ENCODE measurements at regions not wholly inside any gene's neighbourhood (a gene's known extent, or its start where the extent isn't known, plus 50 kb on each side); places are given as distances from the start of the nearest gene placed in this dataset.
"Not testable (repeated sequence)": the region's sequence is repeated elsewhere in the genome, so short reads cannot be mapped to it uniquely, and the experiment has no call there.

DNA sequence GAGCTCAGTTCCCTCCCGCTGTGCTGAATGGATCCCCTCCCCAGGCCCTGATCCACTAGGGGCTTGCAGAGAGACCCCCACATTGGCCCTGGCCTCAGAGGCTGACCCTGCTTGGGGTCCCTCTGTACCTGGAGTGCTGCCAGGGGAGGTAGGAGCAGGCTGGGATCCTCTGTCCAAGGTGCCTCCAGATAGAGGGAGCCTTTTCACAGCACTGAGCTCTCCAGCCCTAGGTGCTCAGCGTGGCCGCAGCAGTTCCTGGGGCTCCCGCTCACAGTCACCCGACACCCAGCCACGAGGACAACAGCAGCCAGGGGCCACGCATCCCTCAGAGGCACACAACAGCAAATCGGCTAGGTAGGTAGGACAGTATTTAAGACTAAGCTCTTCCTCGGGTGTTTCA is 62.2 kb upstream of the IRX2 start:
- Mint-ChIP-seq H3K36me3 (ENCODE audit: low read depth) (no peaks in the 10 kb centered on the region), H3K27ac (no peak overlapping the region), H3K4me1 (ENCODE audit: low read depth) (no peaks in the 10 kb centered on the region), H3K4me3 (no peak overlapping the region), H3K27me3 (ENCODE audit: low read depth) (no peaks in the 10 kb centered on the region), H3K9me3 (no peaks in the 10 kb centered on the region)

DNA sequence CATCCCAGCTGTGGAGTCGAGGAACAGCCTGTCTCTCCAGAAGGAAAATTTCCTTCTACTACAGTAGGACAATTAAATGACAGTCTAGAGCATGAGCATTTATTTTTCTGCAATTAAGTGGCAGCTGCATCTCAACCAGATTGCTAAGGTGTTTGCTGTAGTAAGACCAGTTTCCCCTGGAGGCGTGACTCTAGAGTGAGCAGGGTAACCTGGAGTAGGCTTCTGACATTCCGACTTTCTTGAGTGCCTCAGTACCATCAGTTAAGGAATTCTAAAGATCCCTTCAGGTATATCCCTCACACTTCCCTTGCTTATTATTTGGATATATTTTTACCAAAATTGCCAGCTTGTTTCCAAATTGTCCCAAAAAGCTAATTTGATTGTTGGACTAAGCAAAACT is 59.2 kb upstream of the IRX2 start:
- Mint-ChIP-seq H3K4me3 (no peak overlapping the region), H3K27ac (no peak overlapping the region), H3K36me3 (ENCODE audit: low read depth) (no peaks in the 10 kb centered on the region), H3K27me3 (ENCODE audit: low read depth) (no peaks in the 10 kb centered on the region), H3K4me1 (ENCODE audit: low read depth) (no peaks in the 10 kb centered on the region), H3K9me3 (peaks cover 8% of the 10 kb centered on the region)

- not testable (repeated sequence) for H3K4me1 Mint-ChIP-seq (ENCODE audit: low read depth); H3K36me3 Mint-ChIP-seq (ENCODE audit: low read depth); H3K4me3 Mint-ChIP-seq
These were observed 55.8 kb upstream of the IRX2 start for GRCh38 chr5:2807244-2807643.

DNA sequence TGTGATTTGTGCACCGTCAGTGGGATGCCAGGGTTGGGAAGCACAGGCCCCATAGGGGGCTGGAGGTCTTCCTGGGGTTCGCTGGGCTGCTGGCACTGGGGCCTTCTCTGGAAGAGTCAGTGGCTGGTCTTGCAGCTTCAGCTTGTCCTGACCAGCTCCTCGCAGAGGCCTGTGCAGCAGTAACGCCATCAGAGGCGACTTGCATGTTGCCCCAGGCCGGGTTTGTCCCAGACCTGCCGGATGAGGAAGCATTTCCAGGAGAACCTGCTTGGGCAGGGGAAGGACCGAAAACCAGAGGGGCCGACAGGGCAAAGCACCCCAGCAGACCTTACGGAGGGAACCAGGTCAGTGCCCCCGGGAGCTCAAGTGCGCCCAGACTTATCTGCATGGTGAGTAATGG is 54.7 kb upstream of the IRX2 start:
- Mint-ChIP-seq H3K27me3 (ENCODE audit: low read depth) (no peaks in the 10 kb centered on the region), H3K36me3 (ENCODE audit: low read depth) (no peaks in the 10 kb centered on the region), H3K9me3 (peaks cover 8% of the 10 kb centered on the region), H3K4me3 (no peak overlapping the region), H3K4me1 (ENCODE audit: low read depth) (no peaks in the 10 kb centered on the region), H3K27ac (no peak overlapping the region)

More at GRCh38 chr5:2807244-2807643, 55.8 kb upstream of the IRX2 start:
- H3K9me3 Mint-ChIP-seq; H3K27me3 Mint-ChIP-seq (ENCODE audit: low read depth); H3K27ac Mint-ChIP-seq: not testable (repeated sequence)

- no peaks in the 10 kb centered on the region for H3K27me3 Mint-ChIP-seq (ENCODE audit: low read depth)
- H3K9me3 Mint-ChIP-seq, result peaks cover 8% of the 10 kb centered on the region
- no peak overlapping the region for H3K27ac Mint-ChIP-seq
- no peaks in the 10 kb centered on the region for H3K4me1 Mint-ChIP-seq (ENCODE audit: low read depth)
- H3K36me3 Mint-ChIP-seq (ENCODE audit: low read depth), result no peaks in the 10 kb centered on the region
- no peak overlapping the region for H3K4me3 Mint-ChIP-seq
These were observed 53.6 kb upstream of the IRX2 start for GRCh38 chr5:2805080-2805479.

- Mint-ChIP-seq H3K36me3 (ENCODE audit: low read depth) (no peaks in the 10 kb centered on the region), H3K4me1 (ENCODE audit: low read depth) (no peaks in the 10 kb centered on the region), H3K27ac (no peak overlapping the region), H3K4me3 (no peak overlapping the region), H3K9me3 (peaks cover 8% of the 10 kb centered on the region), H3K27me3 (ENCODE audit: low read depth) (no peaks in the 10 kb centered on the region)
These were observed 52.3 kb upstream of the IRX2 start for GRCh38 chr5:2803751-2804150.

DNA sequence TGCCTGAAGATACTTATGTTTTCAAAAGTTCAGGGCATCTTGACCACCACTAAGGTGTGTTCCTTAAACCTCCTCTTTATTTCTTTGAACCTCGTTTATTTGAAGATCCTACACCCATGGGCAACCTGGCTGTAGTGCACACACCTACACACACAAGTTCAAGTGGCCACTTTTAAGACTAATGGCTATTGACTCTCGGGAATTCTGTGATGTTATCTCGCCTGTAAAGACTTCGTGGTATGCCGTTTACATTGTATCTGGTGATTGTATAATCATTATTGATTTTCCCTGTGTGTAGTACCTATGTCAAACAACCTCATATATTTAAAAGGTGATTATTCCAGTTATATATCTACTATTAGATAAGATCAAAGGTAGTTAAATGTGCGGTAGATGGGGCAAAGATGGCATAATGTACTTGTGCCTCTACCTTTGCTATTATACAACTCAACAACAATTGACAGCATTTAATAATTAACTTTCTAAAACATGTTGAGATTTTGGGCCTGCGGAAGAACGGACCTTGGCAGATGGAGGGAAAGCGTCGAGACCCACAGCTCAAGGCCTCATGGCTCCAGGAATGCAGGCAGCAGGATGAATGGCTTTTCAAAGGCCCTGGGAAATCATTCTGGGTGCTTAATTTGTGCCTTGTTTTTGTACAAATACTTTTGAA is 51.4 kb upstream of the IRX2 start:
- no peaks in the 10 kb centered on the region for H3K27me3 Mint-ChIP-seq (ENCODE audit: low read depth)
- H3K9me3 Mint-ChIP-seq, result peaks cover 3% of the 10 kb centered on the region
- H3K4me3 Mint-ChIP-seq, result no peak overlapping the region
- H3K36me3 Mint-ChIP-seq (ENCODE audit: low read depth), result no peaks in the 10 kb centered on the region
- no peaks in the 10 kb centered on the region for H3K4me1 Mint-ChIP-seq (ENCODE audit: low read depth)
- H3K27ac Mint-ChIP-seq, result no peak overlapping the region

DNA sequence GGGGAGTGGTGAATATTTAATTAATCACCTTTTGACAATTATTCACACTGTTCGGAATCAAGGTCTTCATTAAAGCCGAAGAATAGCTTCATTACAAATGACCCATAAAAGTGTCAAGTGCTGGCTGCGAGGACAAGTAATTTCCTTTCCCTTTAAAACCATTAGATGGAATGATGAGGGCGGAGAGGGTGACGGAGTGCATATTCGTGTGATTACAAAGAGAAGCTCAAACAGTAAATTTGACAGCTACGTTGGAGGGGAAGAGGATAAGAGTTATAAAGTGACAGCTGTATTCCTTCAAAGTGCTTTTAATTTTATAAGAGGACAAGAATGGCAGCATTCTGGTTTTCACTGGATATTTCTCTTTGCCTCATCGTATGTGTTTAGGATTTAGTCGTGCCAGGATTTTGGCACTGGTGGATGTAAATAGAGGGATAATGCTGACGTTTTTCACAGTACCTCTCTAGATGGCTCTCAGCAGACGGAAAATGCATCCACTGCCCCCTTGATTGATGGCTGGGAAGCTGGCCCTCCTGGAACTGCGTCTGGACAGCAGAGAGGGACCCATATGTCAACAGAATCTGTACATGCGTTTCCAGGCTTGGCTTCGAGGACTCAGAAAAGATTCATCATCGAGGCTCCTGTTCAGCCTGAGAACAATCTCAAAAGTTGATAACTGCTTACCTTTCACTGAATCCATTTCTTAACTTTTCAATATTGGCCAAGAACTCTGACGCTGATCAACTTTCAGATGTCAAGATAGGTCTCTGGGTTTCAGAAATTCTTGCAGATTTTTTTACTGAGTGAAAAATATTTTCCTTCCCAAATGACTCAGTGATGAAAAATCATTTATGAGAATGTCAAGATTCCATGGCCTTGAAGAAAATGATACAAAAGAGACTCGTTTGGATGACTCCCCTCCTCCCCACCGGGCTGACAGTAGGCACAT is 50.4 kb upstream of the IRX2 start:
- no peaks in the 10 kb centered on the region for H3K27me3 Mint-ChIP-seq (ENCODE audit: low read depth)
- no peaks in the 10 kb centered on the region for H3K36me3 Mint-ChIP-seq (ENCODE audit: low read depth)
- no peak overlapping the region for H3K27ac Mint-ChIP-seq
- H3K4me1 Mint-ChIP-seq (ENCODE audit: low read depth), result no peaks in the 10 kb centered on the region
- H3K9me3 Mint-ChIP-seq, result no peaks in the 10 kb centered on the region
- H3K4me3 Mint-ChIP-seq, result no peak overlapping the region
